Keratinocyte (primary cell): ENCODE measurements at regions not wholly inside any gene's neighbourhood (a gene's known extent, or its start where the extent isn't known, plus 50 kb on each side); places are given as distances from the start of the nearest gene placed in this dataset.

ENCODE experiments used
- DNase-seq: peaks from one replicate; pipeline ENCODE4 v3.0.0-alpha.2; 2011; ENCODE audit warnings: low read depth, missing footprints, low spot score
- FAIRE-seq: peaks from 2 replicates; lab custom pipeline; 2011; peaks lifted over from hg19 to GRCh38; lab: Jason Lieb, UNC
- H2AFZ ChIP-seq: 2 replicates; pipeline ENCODE4 v1.6.0; 2012; ENCODE audit warnings: low read length, control low read depth, inconsistent platforms; ENCODE audit not compliant: control insufficient read depth
- H3K27ac ChIP-seq: 2 replicates; pipeline ENCODE4 v1.5.1; 2011; ENCODE audit warnings: low read length; ENCODE audit not compliant: control insufficient read depth, insufficient read depth
- H3K27me3 ChIP-seq: 3 replicates; pipeline ENCODE4 v1.6.0; 2011; ENCODE audit warnings: low read length; ENCODE audit not compliant: control insufficient read depth, insufficient read depth; ENCODE audit errors: extremely low read depth
- H3K36me3 ChIP-seq, 2 experiments: 2 replicates in 1 of 2; 3 replicates in 1 of 2; pipeline ENCODE4 v1.5.1; 2011; ENCODE audit warnings: low read length in 2 of 2, mild to moderate bottlenecking in 1 of 2; ENCODE audit not compliant: control insufficient read depth in 2 of 2, insufficient read depth in 2 of 2; ENCODE audit errors: extremely low read depth in 1 of 2
- H3K4me1 ChIP-seq: 3 replicates; pipeline ENCODE4 v1.5.1; 2011; ENCODE audit warnings: low read length; ENCODE audit not compliant: control insufficient read depth, insufficient read depth; ENCODE audit errors: extremely low read depth
- H3K4me2 ChIP-seq: 3 replicates; pipeline ENCODE4 v1.6.0; 2011; ENCODE audit warnings: low read depth, low read length; ENCODE audit not compliant: control insufficient read depth, insufficient read depth; ENCODE audit errors: extremely low read depth
- H3K4me3 ChIP-seq, 3 experiments: fragments of 200-600 bp in 1 of 3; sonication (generic) in 1 of 3; 2 replicates in 2 of 3; 3 replicates in 1 of 3; pipeline ENCODE4 v1.5.1; 2011 to 2016; ENCODE audit warnings: low read length in 3 of 3, mild to moderate bottlenecking in 3 of 3, control low read depth in 2 of 3, inconsistent platforms in 1 of 3, low read depth in 1 of 3, mixed read lengths in 1 of 3, mixed run types in 1 of 3, moderate library complexity in 1 of 3; ENCODE audit not compliant: control insufficient read depth in 2 of 3, insufficient read depth in 2 of 3; ENCODE audit errors: extremely low read depth in 1 of 3
- H3K79me2 ChIP-seq: 2 replicates; pipeline ENCODE4 v1.6.0; 2012; ENCODE audit warnings: low read length; ENCODE audit not compliant: control insufficient read depth, insufficient read depth
- H3K9ac ChIP-seq: 3 replicates; pipeline ENCODE4 v1.6.0; 2011; ENCODE audit warnings: low read length; ENCODE audit not compliant: control insufficient read depth, insufficient read depth; ENCODE audit errors: extremely low read depth
- H3K9me1 ChIP-seq: 3 replicates; pipeline ENCODE4 v1.6.0; 2011; ENCODE audit warnings: low read length; ENCODE audit not compliant: control insufficient read depth, insufficient read depth; ENCODE audit errors: extremely low read depth
- H3K9me3 ChIP-seq: 2 replicates; pipeline ENCODE4 v1.5.1; 2012; ENCODE audit warnings: low read depth, low read length; ENCODE audit not compliant: control insufficient read depth
- H4K20me1 ChIP-seq: 3 replicates; pipeline ENCODE4 v1.6.0; 2011; ENCODE audit warnings: low read length; ENCODE audit not compliant: control insufficient read depth, insufficient read depth; ENCODE audit errors: extremely low read depth
- EZH2 ChIP-seq: IDR thresholded peaks from one replicate; pipeline ENCODE4 v1.6.1; 2012; ENCODE audit warnings: inconsistent platforms, mild to moderate bottlenecking, low read length, moderate library complexity
- dilution Hi-C: fragments of 300-500 bp; cut with MboI; formaldehyde crosslinking; loops from one replicate; pipeline ENCODE4 v1.7.0; 2020; ENCODE audit warnings: low sequenced_read_pairs; ENCODE audit not compliant: extremely low pct_ligation_motif_present
- TF ChIP-seq, protein P1 (sequence below), 3 experiments: IDR thresholded peaks in 1 of 3; conservative IDR thresholded peaks in 1 of 3; optimal IDR thresholded peaks in 1 of 3; 2 replicates in 2 of 3; 3 replicates in 1 of 3; pipeline versions ENCODE3 to v1.5.1; 2011; ENCODE audit warnings: low read length in 3 of 3, mild to moderate bottlenecking in 3 of 3, moderate library complexity in 2 of 3, control low read depth in 1 of 3, inconsistent platforms in 1 of 3; ENCODE audit not compliant: insufficient read depth in 2 of 3; ENCODE audit errors: extremely low read depth in 1 of 3

DNA sequence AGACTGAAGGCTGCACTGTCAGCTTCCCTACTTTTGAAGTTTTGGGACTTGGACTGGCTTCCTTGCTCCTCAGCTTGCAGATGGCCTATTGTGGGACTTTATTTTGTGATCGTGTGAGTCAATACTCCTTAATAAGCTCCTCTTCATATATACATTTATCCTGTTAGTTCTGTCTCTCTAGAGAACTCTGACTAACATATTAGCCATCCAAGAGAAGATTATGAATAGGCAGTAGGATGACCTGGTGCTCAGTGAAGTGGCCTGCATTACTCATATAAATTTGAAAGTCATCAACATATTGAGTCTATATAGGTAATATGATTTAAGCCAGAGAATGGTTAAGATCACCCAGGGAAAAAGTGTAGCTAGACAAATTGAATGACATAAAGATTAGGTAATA is 136.3 kb upstream of the UFM1 start:
- TF ChIP-seq, protein P1, sequence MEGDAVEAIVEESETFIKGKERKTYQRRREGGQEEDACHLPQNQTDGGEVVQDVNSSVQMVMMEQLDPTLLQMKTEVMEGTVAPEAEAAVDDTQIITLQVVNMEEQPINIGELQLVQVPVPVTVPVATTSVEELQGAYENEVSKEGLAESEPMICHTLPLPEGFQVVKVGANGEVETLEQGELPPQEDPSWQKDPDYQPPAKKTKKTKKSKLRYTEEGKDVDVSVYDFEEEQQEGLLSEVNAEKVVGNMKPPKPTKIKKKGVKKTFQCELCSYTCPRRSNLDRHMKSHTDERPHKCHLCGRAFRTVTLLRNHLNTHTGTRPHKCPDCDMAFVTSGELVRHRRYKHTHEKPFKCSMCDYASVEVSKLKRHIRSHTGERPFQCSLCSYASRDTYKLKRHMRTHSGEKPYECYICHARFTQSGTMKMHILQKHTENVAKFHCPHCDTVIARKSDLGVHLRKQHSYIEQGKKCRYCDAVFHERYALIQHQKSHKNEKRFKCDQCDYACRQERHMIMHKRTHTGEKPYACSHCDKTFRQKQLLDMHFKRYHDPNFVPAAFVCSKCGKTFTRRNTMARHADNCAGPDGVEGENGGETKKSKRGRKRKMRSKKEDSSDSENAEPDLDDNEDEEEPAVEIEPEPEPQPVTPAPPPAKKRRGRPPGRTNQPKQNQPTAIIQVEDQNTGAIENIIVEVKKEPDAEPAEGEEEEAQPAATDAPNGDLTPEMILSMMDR (optimal IDR thresholded peaks at IDR 0.05 in 1 of 3, IDR thresholded peaks at IDR 0.05 in 1 of 3, conservative IDR thresholded peaks at IDR 0.05 in 1 of 3; ENCODE audit: extremely low read depth in 1 of 3, insufficient read depth in 2 of 3, low read length in 3 of 3), result no peak
- no peak for TF ChIP-seq EZH2
- Histone ChIP-seq H3K9me1 (no peaks in the 10 kb centered on the region), H3K36me3 (no peaks in the 10 kb centered on the region), H3K4me2 (no peak overlapping the region), H3K79me2 (no peaks in the 10 kb centered on the region), H2AFZ (no peak overlapping the region), H4K20me1 (no peaks in the 10 kb centered on the region), H3K4me1 (no peaks in the 10 kb centered on the region), H3K9me3 (no peaks in the 10 kb centered on the region), H3K9ac (no peak overlapping the region), H3K27me3 (no peaks in the 10 kb centered on the region), H3K27ac (no peak overlapping the region), H3K4me3 (no peak overlapping the region)
- DNase-seq, result no peak
- FAIRE-seq, result no peak
- dilution Hi-C loops, result no loop called here

DNA sequence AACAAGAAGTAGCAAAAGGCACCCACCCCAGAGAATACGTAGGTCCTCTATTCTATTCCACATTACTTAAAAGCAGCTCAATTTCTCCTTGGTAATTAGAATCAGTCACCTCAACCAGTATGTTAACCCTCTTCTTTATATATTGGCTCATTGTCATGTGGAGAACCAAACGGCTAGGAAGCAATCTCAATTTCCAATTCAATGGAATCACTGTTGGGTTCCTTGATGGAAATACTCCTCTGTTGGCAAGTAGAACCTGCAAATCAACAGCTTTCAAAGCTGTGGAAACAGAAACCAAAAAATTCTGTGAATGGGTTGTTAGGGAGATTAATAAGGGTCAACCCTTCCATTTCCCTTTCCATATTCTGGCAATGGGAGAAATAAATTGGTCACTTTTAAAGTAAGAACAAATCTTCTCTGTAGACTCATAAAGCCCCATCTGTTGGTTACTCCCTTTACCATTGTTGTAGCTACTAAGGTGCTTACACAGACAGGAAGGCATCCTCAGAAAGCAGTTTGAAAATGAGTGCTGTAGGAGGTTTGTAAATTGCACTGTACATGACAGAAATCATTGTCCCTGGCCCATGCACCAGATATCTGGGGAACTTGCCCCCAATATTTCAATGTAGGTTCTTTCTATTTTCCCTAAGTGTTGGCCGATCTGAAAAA is 138.6 kb upstream of the UFM1 start:
- Histone ChIP-seq H3K9me1 (no peaks in the 10 kb centered on the region), H3K4me2 (no peak overlapping the region), H2AFZ (no peak overlapping the region), H3K4me3 (no peak overlapping the region), H3K36me3 (no peaks in the 10 kb centered on the region), H4K20me1 (no peaks in the 10 kb centered on the region), H3K27me3 (no peaks in the 10 kb centered on the region), H3K9ac (no peak overlapping the region), H3K9me3 (no peaks in the 10 kb centered on the region), H3K27ac (no peak overlapping the region), H3K79me2 (no peaks in the 10 kb centered on the region), H3K4me1 (no peaks in the 10 kb centered on the region)
- no peak for TF ChIP-seq EZH2
- TF ChIP-seq, protein P1 (optimal IDR thresholded peaks at IDR 0.05 in 1 of 3, IDR thresholded peaks at IDR 0.05 in 1 of 3, conservative IDR thresholded peaks at IDR 0.05 in 1 of 3; ENCODE audit: extremely low read depth in 1 of 3, insufficient read depth in 2 of 3, low read length in 3 of 3), result no peak
- no peak for DNase-seq
- dilution Hi-C loops, result no loop called here
- FAIRE-seq, result no peak
